Tibial nerve (tissue), 4 donors: ENCODE measurements at regions not wholly inside any gene's neighbourhood (a gene's known extent, or its start where the extent isn't known, plus 50 kb on each side); places are given as distances from the start of the nearest gene placed in this dataset.
"Not testable (repeated sequence)": the region's sequence is repeated elsewhere in the genome, so short reads cannot be mapped to it uniquely, and the experiment has no call there.

Source experiments
- DNase-seq, 2 donors: peaks; one replicate each; pipeline ENCODE4 v3.0.0-alpha.2; 2019; ENCODE audit warnings: low spot score in 2 of 2
- H3K27ac ChIP-seq, 4 donors: fragments of 200-600 bp; sonication (generic) in 3 of 4; one replicate each; pipeline ENCODE4 v1.5.1; 2017 to 2019; ENCODE audit warnings: mild to moderate bottlenecking in 1 of 4
- H3K27me3 ChIP-seq, 2 donors: fragments of 200-600 bp; sonication (generic) in 1 of 2; one replicate each; pipeline versions ENCODE4 v1.5.1 to v1.6.0; 2017 to 2019
- H3K36me3 ChIP-seq, 3 donors: fragments of 200-600 bp; sonication (generic); one replicate each; pipeline ENCODE4 v1.5.1; 2018 to 2019
- H3K4me1 ChIP-seq, 4 donors: fragments of 200-600 bp; sonication (generic) in 3 of 4; one replicate each; pipeline ENCODE4 v1.5.1; 2017 to 2019
- H3K4me3 ChIP-seq, 4 donors: fragments of 200-600 bp; sonication (generic) in 3 of 4; one replicate each; pipeline ENCODE4 v1.5.1; 2017 to 2019; ENCODE audit warnings: mild to moderate bottlenecking in 1 of 4, moderate library complexity in 1 of 4
- H3K9me3 ChIP-seq, 4 donors: fragments of 200-600 bp; sonication (generic) in 3 of 4; one replicate each; pipeline ENCODE4 v1.5.1; 2017 to 2019
- CTCF ChIP-seq, 5 experiments: fragments of 200-600 bp in 3 of 5; fragments of 450-650 bp in 2 of 5; sonication (generic) in 3 of 5; IDR thresholded peaks; one replicate each; pipeline ENCODE4 v1.5.1; 2016 to 2019; ENCODE audit warnings: antibody characterized with exemption in 5 of 5, mild to moderate bottlenecking in 3 of 5, moderate library complexity in 2 of 5
- EP300 ChIP-seq, 2 donors: sonication (generic); formaldehyde crosslinking; IDR thresholded peaks; one replicate each; pipeline ENCODE4 v1.6.1; 2017; ENCODE audit warnings: antibody characterized with exemption in 2 of 2, mild to moderate bottlenecking in 1 of 2
- POLR2A ChIP-seq, 2 donors: fragments of 450-650 bp; IDR thresholded peaks; one replicate each; pipeline ENCODE4 v1.6.1; 2017; ENCODE audit warnings: antibody characterized with exemption in 2 of 2, mild to moderate bottlenecking in 2 of 2, moderate library complexity in 2 of 2
- WGBS, 2 donors: methylation state at CpG; one replicate each; pipeline ENCODE4 v1.1.5; 2018; 5-methylcytosine and 5-hydroxymethylcytosine counted together

GRCh38 chr6:98384801-98385200 lies 449.6 kb upstream of the POU3F2 start:
- DNase-seq: no peak
- no peak overlapping the region for H3K27ac ChIP-seq
- no peak overlapping the region for H3K4me3 ChIP-seq
- 22 to 23% methylated on average over 6 of the region's 6 CpGs for WGBS, 2 donors
- peaks cover 0 to 5% (median 0%) of the 10 kb centered on the region in 4 donors for H3K9me3 ChIP-seq
- H3K36me3 ChIP-seq: no peaks in the 10 kb centered on the region
- H3K4me1 ChIP-seq: peaks cover 0 to 3% (median 0%) of the 10 kb centered on the region in 4 donors
- no peak for TF ChIP-seq CTCF (IDR thresholded peaks at IDR 0.05)
- H3K27me3 ChIP-seq: no peaks in the 10 kb centered on the region

- no peak for DNase-seq
- Histone ChIP-seq H3K27me3 (no peaks in the 10 kb centered on the region), H3K9me3 (no peaks in the 10 kb centered on the region), H3K4me1 (no peaks in the 10 kb centered on the region), H3K4me3 (no peak overlapping the region), H3K27ac (no peak overlapping the region), H3K36me3 (no peaks in the 10 kb centered on the region)
- TF ChIP-seq CTCF (IDR thresholded peaks at IDR 0.05): no peak
- no peak for TF ChIP-seq EP300 (IDR thresholded peaks at IDR 0.05)
- no peak for TF ChIP-seq POLR2A (IDR thresholded peaks at IDR 0.05)
- WGBS, 2 donors: 59 to 67% methylated on average over 1 of the region's 1 CpG
These were observed 438.7 kb upstream of the POU3F2 start for GRCh38 chr6:98395610-98396166.

- H3K4me3 ChIP-seq: no peak overlapping the region
- H3K4me1 ChIP-seq: no peaks in the 10 kb centered on the region
- H3K36me3 ChIP-seq: no peaks in the 10 kb centered on the region
- DNase-seq: no peak
- 46 to 47% methylated on average over 2 of the region's 2 CpGs for WGBS, 2 donors
- no peak for TF ChIP-seq EP300 (IDR thresholded peaks at IDR 0.05)
- TF ChIP-seq CTCF (IDR thresholded peaks at IDR 0.05): no peak
- no peak for TF ChIP-seq POLR2A (IDR thresholded peaks at IDR 0.05)
- no peak overlapping the region for H3K27ac ChIP-seq
- peaks cover 0 to 13% (median 0%) of the 10 kb centered on the region in 4 donors for H3K9me3 ChIP-seq
- no peaks in the 10 kb centered on the region for H3K27me3 ChIP-seq
These were observed 418.3 kb upstream of the POU3F2 start for GRCh38 chr6:98416027-98416426.

GRCh38 chr6:98416497-98417158 lies 417.7 kb upstream of the POU3F2 start:
- not testable (repeated sequence) for H3K4me3 ChIP-seq
- WGBS, 2 donors: 87 to 93% methylated on average over 16 to 27 of the region's 30 CpGs

GRCh38 chr6:98433325-98434056 lies 400.9 kb upstream of the POU3F2 start:
- TF ChIP-seq POLR2A (IDR thresholded peaks at IDR 0.05): no peak
- TF ChIP-seq CTCF (IDR thresholded peaks at IDR 0.05): no peak
- TF ChIP-seq EP300 (IDR thresholded peaks at IDR 0.05): no peak
- H3K9me3 ChIP-seq: peaks cover 0 to 3% (median 0%) of the 10 kb centered on the region in 4 donors
- 59 to 73% methylated on average over 3 of the region's 3 CpGs for WGBS, 2 donors
- no peaks in the 10 kb centered on the region for H3K27me3 ChIP-seq
- no peak overlapping the region for H3K4me3 ChIP-seq
- H3K4me1 ChIP-seq: no peaks in the 10 kb centered on the region
- H3K36me3 ChIP-seq: no peaks in the 10 kb centered on the region
- DNase-seq: no peak
- H3K27ac ChIP-seq: no peak overlapping the region

More at GRCh38 chr6:98416497-98417158, 417.7 kb upstream of the POU3F2 start:
- peaks cover 0 to 13% (median 0%) of the 10 kb centered on the region in 4 donors for H3K9me3 ChIP-seq
- not testable (repeated sequence) for H3K36me3 ChIP-seq, H3K4me1 ChIP-seq, DNase-seq, H3K27ac ChIP-seq, H3K27me3 ChIP-seq
